ENCODE measurements at regions not wholly inside any gene's neighbourhood (a gene's known extent, or its start where the extent isn't known, plus 50 kb on each side); places are given as distances from the start of the nearest gene placed in this dataset.

DNA sequence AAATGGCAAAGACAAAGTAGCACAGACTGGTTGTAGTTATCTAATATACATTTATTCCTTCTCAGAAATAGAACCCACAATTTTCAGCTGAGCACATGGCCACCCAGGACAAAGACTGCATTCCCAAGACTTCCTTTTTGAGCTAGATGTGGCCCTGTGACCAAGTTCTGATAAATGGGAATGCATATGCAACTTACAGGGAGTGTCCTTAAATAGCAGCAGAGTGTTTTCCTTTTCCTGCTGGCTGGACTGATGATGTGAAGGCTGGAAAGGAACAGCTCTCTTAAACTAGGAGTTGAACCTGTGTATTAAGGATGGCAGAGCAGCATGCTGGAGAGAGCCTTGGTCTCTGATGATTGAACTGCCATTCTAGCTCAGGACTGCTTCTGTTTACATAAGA lies 74.7 kb upstream of the TNPO1 start:
- Histone ChIP-seq H4K20me1 (ENCODE audit: insufficient read depth) (no peaks in the 10 kb centered on the region), H3K4me2 (ENCODE audit: low read length) (no peak overlapping the region), H3F3A (ENCODE audit: insufficient read depth, low read length, poor library complexity, severe bottlenecking) (no peaks in the 10 kb centered on the region), H3K79me2 (replicated peaks; ENCODE audit: insufficient read depth, low read length) (no peaks in the 10 kb centered on the region), H3K27me3 (ENCODE audit: insufficient read depth, low read depth, low read length) (no peaks in the 10 kb centered on the region), H3K9me3 (ENCODE audit: low read length) (no peaks in the 10 kb centered on the region), H3K4me3 (ENCODE audit: low read length) (no peak overlapping the region), H3K36me3 (ENCODE audit: insufficient read depth, low read length) (no peaks in the 10 kb centered on the region), H3K27ac (ENCODE audit: low read length) (no peak overlapping the region), H3K9me2 (ENCODE audit: insufficient read depth, low read length) (no peaks in the 10 kb centered on the region), H3K9ac (ENCODE audit: low read length) (no peak overlapping the region), H2AFZ (ENCODE audit: low read depth, low read length) (no peak overlapping the region)
- TF ChIP-seq EZH2 (IDR thresholded peaks at IDR 0.05; ENCODE audit: borderline replicate concordance, insufficient read depth, low read length, poor library complexity, severe bottlenecking) (no peak), SMC3 (conservative IDR thresholded peaks at IDR 0.05; ENCODE audit: poor library complexity) (no peak), RAD21 (conservative IDR thresholded peaks at IDR 0.05) (no peak), EP300 (conservative IDR thresholded peaks at IDR 0.05; ENCODE audit: poor library complexity, severe bottlenecking) (no peak), MXI1 (conservative IDR thresholded peaks at IDR 0.05; ENCODE audit: poor library complexity, severe bottlenecking) (no peak), TAF1 (IDR thresholded peaks at IDR 0.05; ENCODE audit: low read depth) (no peak), POLR2AphosphoS5 (IDR thresholded peaks at IDR 0.05) (no peak)
- TF ChIP-seq, protein P1, sequence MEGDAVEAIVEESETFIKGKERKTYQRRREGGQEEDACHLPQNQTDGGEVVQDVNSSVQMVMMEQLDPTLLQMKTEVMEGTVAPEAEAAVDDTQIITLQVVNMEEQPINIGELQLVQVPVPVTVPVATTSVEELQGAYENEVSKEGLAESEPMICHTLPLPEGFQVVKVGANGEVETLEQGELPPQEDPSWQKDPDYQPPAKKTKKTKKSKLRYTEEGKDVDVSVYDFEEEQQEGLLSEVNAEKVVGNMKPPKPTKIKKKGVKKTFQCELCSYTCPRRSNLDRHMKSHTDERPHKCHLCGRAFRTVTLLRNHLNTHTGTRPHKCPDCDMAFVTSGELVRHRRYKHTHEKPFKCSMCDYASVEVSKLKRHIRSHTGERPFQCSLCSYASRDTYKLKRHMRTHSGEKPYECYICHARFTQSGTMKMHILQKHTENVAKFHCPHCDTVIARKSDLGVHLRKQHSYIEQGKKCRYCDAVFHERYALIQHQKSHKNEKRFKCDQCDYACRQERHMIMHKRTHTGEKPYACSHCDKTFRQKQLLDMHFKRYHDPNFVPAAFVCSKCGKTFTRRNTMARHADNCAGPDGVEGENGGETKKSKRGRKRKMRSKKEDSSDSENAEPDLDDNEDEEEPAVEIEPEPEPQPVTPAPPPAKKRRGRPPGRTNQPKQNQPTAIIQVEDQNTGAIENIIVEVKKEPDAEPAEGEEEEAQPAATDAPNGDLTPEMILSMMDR (IDR thresholded peaks at IDR 0.05; ENCODE audit: poor library complexity, severe bottlenecking): no peak
- TF ChIP-seq, protein P2, sequence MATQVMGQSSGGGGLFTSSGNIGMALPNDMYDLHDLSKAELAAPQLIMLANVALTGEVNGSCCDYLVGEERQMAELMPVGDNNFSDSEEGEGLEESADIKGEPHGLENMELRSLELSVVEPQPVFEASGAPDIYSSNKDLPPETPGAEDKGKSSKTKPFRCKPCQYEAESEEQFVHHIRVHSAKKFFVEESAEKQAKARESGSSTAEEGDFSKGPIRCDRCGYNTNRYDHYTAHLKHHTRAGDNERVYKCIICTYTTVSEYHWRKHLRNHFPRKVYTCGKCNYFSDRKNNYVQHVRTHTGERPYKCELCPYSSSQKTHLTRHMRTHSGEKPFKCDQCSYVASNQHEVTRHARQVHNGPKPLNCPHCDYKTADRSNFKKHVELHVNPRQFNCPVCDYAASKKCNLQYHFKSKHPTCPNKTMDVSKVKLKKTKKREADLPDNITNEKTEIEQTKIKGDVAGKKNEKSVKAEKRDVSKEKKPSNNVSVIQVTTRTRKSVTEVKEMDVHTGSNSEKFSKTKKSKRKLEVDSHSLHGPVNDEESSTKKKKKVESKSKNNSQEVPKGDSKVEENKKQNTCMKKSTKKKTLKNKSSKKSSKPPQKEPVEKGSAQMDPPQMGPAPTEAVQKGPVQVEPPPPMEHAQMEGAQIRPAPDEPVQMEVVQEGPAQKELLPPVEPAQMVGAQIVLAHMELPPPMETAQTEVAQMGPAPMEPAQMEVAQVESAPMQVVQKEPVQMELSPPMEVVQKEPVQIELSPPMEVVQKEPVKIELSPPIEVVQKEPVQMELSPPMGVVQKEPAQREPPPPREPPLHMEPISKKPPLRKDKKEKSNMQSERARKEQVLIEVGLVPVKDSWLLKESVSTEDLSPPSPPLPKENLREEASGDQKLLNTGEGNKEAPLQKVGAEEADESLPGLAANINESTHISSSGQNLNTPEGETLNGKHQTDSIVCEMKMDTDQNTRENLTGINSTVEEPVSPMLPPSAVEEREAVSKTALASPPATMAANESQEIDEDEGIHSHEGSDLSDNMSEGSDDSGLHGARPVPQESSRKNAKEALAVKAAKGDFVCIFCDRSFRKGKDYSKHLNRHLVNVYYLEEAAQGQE (IDR thresholded peaks at IDR 0.05; ENCODE audit: borderline replicate concordance): no peak

DNA sequence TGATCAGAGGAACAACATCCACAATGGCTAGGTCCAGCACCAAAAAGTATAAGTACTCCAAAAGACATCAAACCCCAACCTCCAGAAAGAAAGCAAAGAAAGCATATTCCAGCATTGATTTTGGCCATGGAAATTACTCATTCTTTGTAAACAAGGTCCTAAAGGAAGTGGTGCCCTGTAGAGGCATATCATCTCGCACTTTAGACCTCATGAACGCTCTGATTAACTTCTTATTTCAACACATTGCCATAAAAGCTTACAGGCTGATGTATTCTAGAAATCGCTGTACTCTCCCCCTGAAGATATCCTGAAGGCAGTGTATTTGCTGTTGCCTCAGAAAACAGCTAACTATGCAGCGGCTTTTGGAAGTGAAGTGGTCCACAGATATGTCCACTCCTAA lies 82.7 kb upstream of the TNPO1 start:
- Histone ChIP-seq H3K36me3 (ENCODE audit: insufficient read depth, low read length) (no peaks in the 10 kb centered on the region), H3K27ac (ENCODE audit: low read length) (no peak overlapping the region), H3K79me2 (replicated peaks; ENCODE audit: insufficient read depth, low read length) (no peaks in the 10 kb centered on the region), H3K4me3 (ENCODE audit: low read length) (no peak overlapping the region), H3K9me2 (ENCODE audit: insufficient read depth, low read length) (no peaks in the 10 kb centered on the region), H3K4me2 (ENCODE audit: low read length) (no peak overlapping the region), H2AFZ (ENCODE audit: low read depth, low read length) (no peak overlapping the region), H3K9ac (ENCODE audit: low read length) (no peak overlapping the region), H3F3A (ENCODE audit: insufficient read depth, low read length, poor library complexity, severe bottlenecking) (no peaks in the 10 kb centered on the region), H3K9me3 (ENCODE audit: low read length) (no peaks in the 10 kb centered on the region), H3K27me3 (ENCODE audit: insufficient read depth, low read depth, low read length) (no peaks in the 10 kb centered on the region), H4K20me1 (ENCODE audit: insufficient read depth) (no peaks in the 10 kb centered on the region)
- TF ChIP-seq RAD21 (conservative IDR thresholded peaks at IDR 0.05) (no peak), EZH2 (IDR thresholded peaks at IDR 0.05; ENCODE audit: borderline replicate concordance, insufficient read depth, low read length, poor library complexity, severe bottlenecking) (no peak), MXI1 (conservative IDR thresholded peaks at IDR 0.05; ENCODE audit: poor library complexity, severe bottlenecking) (no peak), POLR2AphosphoS5 (IDR thresholded peaks at IDR 0.05) (no peak), TAF1 (IDR thresholded peaks at IDR 0.05; ENCODE audit: low read depth) (no peak), EP300 (conservative IDR thresholded peaks at IDR 0.05; ENCODE audit: poor library complexity, severe bottlenecking) (no peak), SMC3 (conservative IDR thresholded peaks at IDR 0.05; ENCODE audit: poor library complexity) (no peak)
- TF ChIP-seq, protein P1 (IDR thresholded peaks at IDR 0.05; ENCODE audit: poor library complexity, severe bottlenecking): no peak
- TF ChIP-seq, protein P2 (IDR thresholded peaks at IDR 0.05; ENCODE audit: borderline replicate concordance): no peak

Data from neural cell (in vitro differentiated cells).